ENCODE measurements at regions not wholly inside any gene's neighbourhood (a gene's known extent, or its start where the extent isn't known, plus 50 kb on each side); places are given as distances from the start of the nearest gene placed in this dataset.

- H3K27me3 Mint-ChIP-seq = peaks cover 9% of the 10 kb centered on the region
- peaks cover 2% of the 10 kb centered on the region for H3K9me3 Mint-ChIP-seq (ENCODE audit: low read depth)
- H3K36me3 Mint-ChIP-seq (ENCODE audit: low read depth) = no peaks in the 10 kb centered on the region
- POLR2A ChIA-PET = no interaction called here
- no peaks in the 10 kb centered on the region for H3K4me1 Mint-ChIP-seq
- no peak overlapping the region for H3K4me3 Mint-ChIP-seq
- DNase-seq (no peak), ATAC-seq (no peak)
- no peak overlapping the region for H3K27ac Mint-ChIP-seq
- intact Hi-C loops (cut with DNase I, micrococcal nuclease) = no loop called here
- CTCF ChIA-PET = no interaction called here
These were observed 66.5 kb upstream of the IRX3 start for GRCh38 chr16:54353097-54353496.

GRCh38 chr16:54351171-54351570 lies 64.6 kb upstream of the IRX3 start:
- intact Hi-C loops (cut with DNase I, micrococcal nuclease) = no loop called here
- Mint-ChIP-seq H3K36me3 (ENCODE audit: low read depth) (no peaks in the 10 kb centered on the region), H3K4me3 (no peak overlapping the region), H3K27me3 (peaks cover 7% of the 10 kb centered on the region), H3K9me3 (ENCODE audit: low read depth) (peaks cover 2% of the 10 kb centered on the region), H3K27ac (no peak overlapping the region), H3K4me1 (no peaks in the 10 kb centered on the region)
- ATAC-seq (no peak), DNase-seq (no peak)
- CTCF ChIA-PET = no interaction called here
- POLR2A ChIA-PET = no interaction called here

- ChIA-PET CTCF (no interaction called here), POLR2A (interaction anchor here (0.6 kb wide), 1 partner anchor 27 kb away, joined by 3 read pairs; no protein-coding TSS in a partner anchor)
- Mint-ChIP-seq H3K27me3 (peaks cover 12% of the 10 kb centered on the region), H3K4me1 (no peaks in the 10 kb centered on the region), H3K27ac (no peak overlapping the region), H3K9me3 (ENCODE audit: low read depth) (no peaks in the 10 kb centered on the region), H3K36me3 (ENCODE audit: low read depth) (no peaks in the 10 kb centered on the region), H3K4me3 (no peak overlapping the region)
- intact Hi-C loops (cut with DNase I, micrococcal nuclease) = no loop called here
- ATAC-seq (no peak), DNase-seq (no peak)
These were observed 61.4 kb upstream of the IRX3 start for GRCh38 chr16:54347961-54348360.

DNA sequence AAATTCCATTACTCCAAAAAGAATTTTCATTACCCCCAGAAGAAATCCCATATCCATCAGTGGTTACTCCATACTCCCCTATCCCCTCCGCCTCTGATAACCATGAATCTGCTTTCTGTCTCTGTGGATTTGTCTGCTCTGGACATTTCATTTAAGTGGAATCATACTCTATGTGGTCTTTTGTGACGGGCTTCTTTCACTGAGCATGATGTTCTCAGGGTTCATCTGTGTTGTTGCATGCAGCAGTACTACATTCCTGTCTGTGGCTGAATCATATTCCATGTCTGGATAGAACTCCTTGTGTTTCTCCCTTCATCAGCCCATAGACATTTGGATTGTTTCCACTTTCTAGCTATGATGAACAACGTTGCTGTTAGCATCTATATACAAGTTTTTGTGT lies 59.5 kb upstream of the IRX3 start:
- DNase-seq = no peak
- Mint-ChIP-seq H3K36me3 (ENCODE audit: low read depth) (no peaks in the 10 kb centered on the region), H3K4me3 (no peak overlapping the region), H3K27me3 (peaks cover 6% of the 10 kb centered on the region), H3K9me3 (ENCODE audit: low read depth) (no peaks in the 10 kb centered on the region), H3K27ac (no peak overlapping the region), H3K4me1 (no peaks in the 10 kb centered on the region)
- POLR2A ChIA-PET = no interaction called here
- intact Hi-C loops (cut with DNase I, micrococcal nuclease) = no loop called here
- no peak for ATAC-seq
- CTCF ChIA-PET = no interaction called here

- DNase-seq (no peak), ATAC-seq (no peak)
- Mint-ChIP-seq H3K27me3 (peaks cover 6% of the 10 kb centered on the region), H3K9me3 (ENCODE audit: low read depth) (no peaks in the 10 kb centered on the region), H3K27ac (no peak overlapping the region), H3K36me3 (ENCODE audit: low read depth) (no peaks in the 10 kb centered on the region), H3K4me3 (no peak overlapping the region), H3K4me1 (no peaks in the 10 kb centered on the region)
- ChIA-PET POLR2A (no interaction called here), CTCF (no interaction called here)
- intact Hi-C loops (cut with DNase I, micrococcal nuclease) = no loop called here
These were observed 58.4 kb upstream of the IRX3 start for GRCh38 chr16:54344646-54345630.

DNA sequence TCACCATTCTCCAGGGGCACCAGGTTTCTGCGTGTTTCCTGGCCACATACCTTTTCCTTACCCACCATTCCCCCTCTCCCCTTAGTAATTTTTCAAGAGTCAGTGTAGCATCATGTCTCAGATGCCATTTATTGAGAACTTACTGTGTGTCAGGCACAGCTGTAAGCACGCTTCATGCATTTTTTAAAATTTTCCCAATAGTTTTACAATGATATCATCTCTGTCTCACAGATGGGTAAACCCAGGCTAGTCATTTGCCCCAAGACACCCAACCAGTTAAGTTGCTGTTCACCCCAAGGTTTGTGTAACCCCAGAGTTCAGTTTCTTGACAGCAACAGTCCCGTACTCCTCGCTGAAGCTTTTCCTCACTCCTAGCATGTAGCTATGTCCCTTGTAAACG lies 56.4 kb upstream of the IRX3 start:
- CTCF ChIA-PET = interaction anchor here (0.9 kb wide), 1 partner anchor 21 kb away, joined by 3 read pairs; no protein-coding TSS in a partner anchor
- intact Hi-C loops (cut with DNase I, micrococcal nuclease) = no loop called here
- ATAC-seq (no peak), DNase-seq (no peak)
- peaks cover 13% of the 10 kb centered on the region for H3K27me3 Mint-ChIP-seq
- POLR2A ChIA-PET = no interaction called here
- no peaks in the 10 kb centered on the region for H3K9me3 Mint-ChIP-seq (ENCODE audit: low read depth)
- H3K36me3 Mint-ChIP-seq (ENCODE audit: low read depth) = no peaks in the 10 kb centered on the region
- no peak overlapping the region for H3K27ac Mint-ChIP-seq
- no peaks in the 10 kb centered on the region for H3K4me1 Mint-ChIP-seq
- H3K4me3 Mint-ChIP-seq = no peak overlapping the region

- Mint-ChIP-seq H3K36me3 (ENCODE audit: low read depth) (no peaks in the 10 kb centered on the region), H3K9me3 (ENCODE audit: low read depth) (no peaks in the 10 kb centered on the region), H3K27me3 (peaks cover 13% of the 10 kb centered on the region), H3K27ac (no peak overlapping the region), H3K4me1 (no peaks in the 10 kb centered on the region), H3K4me3 (no peak overlapping the region)
- intact Hi-C loops (cut with DNase I, micrococcal nuclease) = no loop called here
- POLR2A ChIA-PET = no interaction called here
- ATAC-seq = no peak
- DNase-seq = no peak
- CTCF ChIA-PET = no interaction called here
These were observed 55.5 kb upstream of the IRX3 start for GRCh38 chr16:54341892-54342776.

DNA sequence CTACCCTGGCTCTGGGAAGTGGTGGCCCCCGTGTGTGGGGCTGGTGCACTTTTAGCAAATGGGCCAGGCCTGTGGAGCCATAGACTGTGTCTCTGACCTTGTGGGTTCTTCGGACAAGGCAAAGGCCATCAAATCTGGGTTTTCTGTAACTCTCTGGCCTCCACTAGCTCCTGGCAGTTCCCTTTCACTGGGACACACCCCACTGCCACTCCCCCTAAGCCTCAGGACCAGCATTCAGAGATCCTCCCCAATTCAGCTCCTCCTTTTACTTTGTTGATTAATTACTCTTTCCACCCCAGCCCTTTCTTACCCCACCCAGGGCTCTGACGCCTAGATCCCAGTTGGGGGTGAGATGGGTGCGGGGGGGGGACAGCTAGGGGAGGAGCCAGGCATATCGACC lies 53.9 kb upstream of the IRX3 start:
- no peaks in the 10 kb centered on the region for H3K4me1 Mint-ChIP-seq
- no peak overlapping the region for H3K4me3 Mint-ChIP-seq
- no peaks in the 10 kb centered on the region for H3K36me3 Mint-ChIP-seq (ENCODE audit: low read depth)
- no peaks in the 10 kb centered on the region for H3K9me3 Mint-ChIP-seq (ENCODE audit: low read depth)
- ATAC-seq (no peak), DNase-seq (no peak)
- no peak overlapping the region for H3K27ac Mint-ChIP-seq
- ChIA-PET POLR2A (no interaction called here), CTCF (no interaction called here)
- intact Hi-C loops (cut with DNase I, micrococcal nuclease) = no loop called here
- H3K27me3 Mint-ChIP-seq = peaks cover 12% of the 10 kb centered on the region

DNA sequence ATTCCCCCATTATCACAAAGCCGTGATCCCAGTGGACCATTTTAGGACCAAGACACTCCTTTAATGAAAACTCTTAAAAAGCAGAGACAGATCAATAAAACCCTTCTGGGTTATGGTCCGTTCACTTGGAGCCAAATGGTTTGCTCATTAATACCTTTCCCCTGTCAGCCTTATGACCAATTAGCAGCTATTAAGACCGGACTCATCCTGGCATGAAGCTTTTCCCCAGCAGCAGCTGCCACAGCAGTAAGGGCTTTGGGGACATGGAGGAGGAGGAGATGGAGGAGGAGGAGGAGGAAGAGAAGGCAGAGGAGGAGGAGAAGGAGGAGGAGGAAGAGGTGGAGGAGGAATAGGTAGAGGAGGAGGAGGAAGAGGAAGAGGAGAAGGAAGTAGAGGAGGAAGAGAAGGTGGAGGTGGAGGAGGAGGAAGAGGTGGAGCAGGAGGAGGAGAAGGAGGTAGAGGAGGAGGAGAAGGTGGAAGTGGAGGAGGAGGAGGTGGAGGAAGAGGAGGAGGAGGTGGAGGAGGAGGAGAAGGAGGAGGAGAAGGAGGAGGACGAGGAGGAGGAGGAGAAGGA lies 50.1 kb upstream of the IRX3 start:
- H3K9me3 Mint-ChIP-seq (ENCODE audit: low read depth) = no peaks in the 10 kb centered on the region
- DNase-seq (no peak), ATAC-seq (no peak)
- H3K4me3 Mint-ChIP-seq = no peak overlapping the region
- ChIA-PET POLR2A (no interaction called here), CTCF (interaction anchor here (1.0 kb wide), 1 partner anchor 16 kb away, joined by 3 read pairs; no protein-coding TSS in a partner anchor)
- H3K36me3 Mint-ChIP-seq (ENCODE audit: low read depth) = no peaks in the 10 kb centered on the region
- no peaks in the 10 kb centered on the region for H3K4me1 Mint-ChIP-seq
- H3K27me3 Mint-ChIP-seq = peaks cover 13% of the 10 kb centered on the region
- H3K27ac Mint-ChIP-seq = no peak overlapping the region
- intact Hi-C loops (cut with DNase I, micrococcal nuclease) = no loop called here
